ENCODE measurements at regions not wholly inside any gene's neighbourhood (a gene's known extent, or its start where the extent isn't known, plus 50 kb on each side); places are given as distances from the start of the nearest gene placed in this dataset.

DNA sequence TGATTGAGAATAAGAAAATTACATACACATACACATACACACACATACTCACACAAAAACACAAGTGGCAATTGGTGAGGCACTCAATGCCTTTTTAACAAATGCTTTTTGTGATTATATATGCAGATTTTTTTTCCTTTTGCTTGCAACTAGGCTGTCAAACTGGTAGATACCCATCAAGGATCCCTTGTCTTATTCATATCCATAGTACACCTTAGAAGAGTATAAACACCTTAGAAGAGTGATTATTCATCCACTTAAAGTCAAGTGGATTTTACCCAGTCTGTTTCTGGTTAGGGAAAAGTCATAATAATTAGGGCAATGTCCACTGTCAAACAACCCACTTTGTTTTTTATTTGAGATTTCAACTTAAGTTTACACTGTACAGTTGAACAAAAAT, 1773.4 kb upstream of the MIR17HG start:
- TF ChIP-seq, protein P1, sequence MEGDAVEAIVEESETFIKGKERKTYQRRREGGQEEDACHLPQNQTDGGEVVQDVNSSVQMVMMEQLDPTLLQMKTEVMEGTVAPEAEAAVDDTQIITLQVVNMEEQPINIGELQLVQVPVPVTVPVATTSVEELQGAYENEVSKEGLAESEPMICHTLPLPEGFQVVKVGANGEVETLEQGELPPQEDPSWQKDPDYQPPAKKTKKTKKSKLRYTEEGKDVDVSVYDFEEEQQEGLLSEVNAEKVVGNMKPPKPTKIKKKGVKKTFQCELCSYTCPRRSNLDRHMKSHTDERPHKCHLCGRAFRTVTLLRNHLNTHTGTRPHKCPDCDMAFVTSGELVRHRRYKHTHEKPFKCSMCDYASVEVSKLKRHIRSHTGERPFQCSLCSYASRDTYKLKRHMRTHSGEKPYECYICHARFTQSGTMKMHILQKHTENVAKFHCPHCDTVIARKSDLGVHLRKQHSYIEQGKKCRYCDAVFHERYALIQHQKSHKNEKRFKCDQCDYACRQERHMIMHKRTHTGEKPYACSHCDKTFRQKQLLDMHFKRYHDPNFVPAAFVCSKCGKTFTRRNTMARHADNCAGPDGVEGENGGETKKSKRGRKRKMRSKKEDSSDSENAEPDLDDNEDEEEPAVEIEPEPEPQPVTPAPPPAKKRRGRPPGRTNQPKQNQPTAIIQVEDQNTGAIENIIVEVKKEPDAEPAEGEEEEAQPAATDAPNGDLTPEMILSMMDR (conservative IDR thresholded peaks at IDR 0.05; ENCODE audit: low read depth, low read length), result no peak
- TF ChIP-seq EZH2 (IDR thresholded peaks at IDR 0.05; ENCODE audit: low read length, unreplicated experiment) (no peak), EZH2phosphoT487 (IDR thresholded peaks at IDR 0.05; ENCODE audit: borderline replicate concordance, low read length) (no peak)
